Vagina (tissue), 2 donors: ENCODE measurements at regions not wholly inside any gene's neighbourhood (a gene's known extent, or its start where the extent isn't known, plus 50 kb on each side); places are given as distances from the start of the nearest gene placed in this dataset.
"Not testable (repeated sequence)": the region's sequence is repeated elsewhere in the genome, so short reads cannot be mapped to it uniquely, and the experiment has no call there.

ENCODE experiments used
- POLR2A ChIP-seq, 2 donors: fragments of 450-650 bp; IDR thresholded peaks; one replicate each; pipeline ENCODE4 v1.6.1; 2017; ENCODE audit warnings: antibody characterized with exemption in 2 of 2, mild to moderate bottlenecking in 2 of 2, moderate library complexity in 2 of 2
- TF ChIP-seq, protein P1 (sequence below), 3 experiments: fragments of 450-650 bp in 2 of 3; fragments of 200-600 bp in 1 of 3; sonication (generic) in 1 of 3; IDR thresholded peaks; one replicate each; pipeline ENCODE4 v1.5.1; 2017 to 2019; ENCODE audit warnings: antibody characterized with exemption in 3 of 3, mild to moderate bottlenecking in 2 of 3, moderate library complexity in 2 of 3

DNA sequence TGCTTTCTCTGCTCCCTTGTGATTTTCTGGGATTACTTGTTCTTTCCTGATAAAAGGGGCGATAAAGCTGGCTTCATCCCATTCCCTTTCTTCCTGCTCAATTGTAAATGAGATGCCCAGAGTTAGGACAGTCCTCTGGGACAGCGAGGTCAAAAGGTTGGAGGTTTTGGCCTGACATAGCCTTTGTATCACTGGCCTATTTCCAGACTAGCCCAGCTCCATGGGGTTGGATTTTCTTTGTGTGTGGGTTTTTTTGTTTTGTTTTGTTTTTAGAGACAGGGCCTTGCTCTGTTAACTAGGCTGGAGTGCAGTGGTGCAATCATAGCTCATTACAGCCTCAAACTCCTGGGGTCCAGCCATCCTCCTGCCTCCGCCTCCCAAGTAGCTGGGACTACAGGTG lies 57.8 kb downstream of the NPIPB11 start:
- TF ChIP-seq, protein P1, sequence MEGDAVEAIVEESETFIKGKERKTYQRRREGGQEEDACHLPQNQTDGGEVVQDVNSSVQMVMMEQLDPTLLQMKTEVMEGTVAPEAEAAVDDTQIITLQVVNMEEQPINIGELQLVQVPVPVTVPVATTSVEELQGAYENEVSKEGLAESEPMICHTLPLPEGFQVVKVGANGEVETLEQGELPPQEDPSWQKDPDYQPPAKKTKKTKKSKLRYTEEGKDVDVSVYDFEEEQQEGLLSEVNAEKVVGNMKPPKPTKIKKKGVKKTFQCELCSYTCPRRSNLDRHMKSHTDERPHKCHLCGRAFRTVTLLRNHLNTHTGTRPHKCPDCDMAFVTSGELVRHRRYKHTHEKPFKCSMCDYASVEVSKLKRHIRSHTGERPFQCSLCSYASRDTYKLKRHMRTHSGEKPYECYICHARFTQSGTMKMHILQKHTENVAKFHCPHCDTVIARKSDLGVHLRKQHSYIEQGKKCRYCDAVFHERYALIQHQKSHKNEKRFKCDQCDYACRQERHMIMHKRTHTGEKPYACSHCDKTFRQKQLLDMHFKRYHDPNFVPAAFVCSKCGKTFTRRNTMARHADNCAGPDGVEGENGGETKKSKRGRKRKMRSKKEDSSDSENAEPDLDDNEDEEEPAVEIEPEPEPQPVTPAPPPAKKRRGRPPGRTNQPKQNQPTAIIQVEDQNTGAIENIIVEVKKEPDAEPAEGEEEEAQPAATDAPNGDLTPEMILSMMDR (IDR thresholded peaks at IDR 0.05): not testable (repeated sequence)
- not testable (repeated sequence) for TF ChIP-seq POLR2A (IDR thresholded peaks at IDR 0.05)
